Hematopoietic multipotent progenitor cell treated with erythropoietin and hydrocortisone succinate and interleukin-3 and kit ligand, for 4 days (in vitro differentiated cells): ENCODE measurements at regions not wholly inside any gene's neighbourhood (a gene's known extent, or its start where the extent isn't known, plus 50 kb on each side); places are given as distances from the start of the nearest gene placed in this dataset.

ENCODE experiments used
- DNase-seq: peaks from one replicate; pipeline ENCODE4 v3.0.0-alpha.2; 2015

DNA sequence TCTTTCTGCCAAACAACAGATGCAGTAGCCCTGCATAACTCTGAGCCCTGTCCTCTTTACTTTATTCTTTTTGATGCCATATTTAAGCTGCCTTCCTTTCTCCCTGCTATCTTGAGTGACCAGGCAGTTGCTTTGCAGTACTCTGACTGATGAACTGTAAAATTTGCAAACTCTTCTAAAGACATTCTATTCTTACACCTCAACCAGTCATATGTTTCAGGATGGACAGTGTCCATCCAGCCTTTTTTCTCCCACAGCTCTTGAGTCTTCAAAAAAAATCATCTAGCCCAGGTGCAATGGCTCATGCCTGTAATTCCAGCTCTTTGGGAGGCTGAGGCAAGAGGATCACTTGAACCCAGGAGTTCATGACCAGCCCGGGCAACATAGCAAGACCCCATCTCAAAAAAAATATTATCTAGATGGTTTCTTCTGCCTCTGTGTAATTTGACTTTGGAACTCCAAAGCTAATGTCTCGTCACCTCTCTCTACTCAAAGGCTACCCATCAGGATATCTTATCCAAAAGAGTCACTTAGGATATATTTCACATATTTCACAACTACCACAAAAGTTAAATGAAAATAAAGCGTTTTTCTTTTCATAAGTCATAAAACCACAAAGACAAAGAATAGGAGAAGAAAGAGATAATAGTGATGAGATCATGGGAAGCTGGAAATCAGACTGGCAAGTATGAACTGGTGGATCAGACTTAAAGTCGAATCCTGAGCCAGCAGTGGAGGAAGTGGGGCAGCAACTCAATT is 54.6 kb upstream of the IPO9 start:
- DNase-seq, result no peak

DNA sequence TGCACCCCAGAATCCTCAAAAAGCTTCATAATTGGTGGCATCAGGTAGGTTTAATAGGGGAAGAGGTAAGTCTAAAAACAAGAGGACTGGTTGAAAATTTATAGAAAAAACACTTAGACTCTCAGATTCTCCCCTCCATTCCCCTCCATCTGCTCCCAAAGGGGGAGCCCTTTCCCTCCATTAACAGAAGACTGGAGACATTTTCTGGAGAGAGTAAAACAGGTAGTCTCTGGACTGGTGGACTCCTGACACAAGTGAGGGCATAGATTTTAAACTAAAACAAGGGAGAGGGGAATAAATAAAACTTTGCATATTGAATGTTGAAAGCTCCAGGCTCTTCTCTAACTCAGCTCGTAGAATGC is 54.0 kb upstream of the IPO9 start:
- no peak for DNase-seq

DNA sequence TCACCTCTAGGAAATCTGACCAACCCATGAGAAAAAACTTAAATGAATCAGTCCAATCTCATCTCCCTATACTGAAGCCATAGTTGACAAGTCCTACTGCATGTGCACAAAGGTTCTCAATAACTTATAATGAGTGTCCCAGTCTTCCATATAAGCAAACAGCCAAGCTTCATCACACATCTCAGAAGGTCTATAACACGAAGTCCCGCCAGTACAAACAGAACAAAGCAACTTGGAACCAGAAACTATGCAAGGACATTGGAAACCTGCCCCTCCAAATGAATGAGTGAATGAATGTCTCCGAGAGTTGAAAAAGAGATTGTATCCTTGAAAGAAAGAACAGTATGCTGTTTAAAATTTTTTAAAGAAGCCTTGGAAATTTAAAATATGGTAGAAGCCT is 53.6 kb upstream of the IPO9 start:
- DNase-seq, result no peak

DNA sequence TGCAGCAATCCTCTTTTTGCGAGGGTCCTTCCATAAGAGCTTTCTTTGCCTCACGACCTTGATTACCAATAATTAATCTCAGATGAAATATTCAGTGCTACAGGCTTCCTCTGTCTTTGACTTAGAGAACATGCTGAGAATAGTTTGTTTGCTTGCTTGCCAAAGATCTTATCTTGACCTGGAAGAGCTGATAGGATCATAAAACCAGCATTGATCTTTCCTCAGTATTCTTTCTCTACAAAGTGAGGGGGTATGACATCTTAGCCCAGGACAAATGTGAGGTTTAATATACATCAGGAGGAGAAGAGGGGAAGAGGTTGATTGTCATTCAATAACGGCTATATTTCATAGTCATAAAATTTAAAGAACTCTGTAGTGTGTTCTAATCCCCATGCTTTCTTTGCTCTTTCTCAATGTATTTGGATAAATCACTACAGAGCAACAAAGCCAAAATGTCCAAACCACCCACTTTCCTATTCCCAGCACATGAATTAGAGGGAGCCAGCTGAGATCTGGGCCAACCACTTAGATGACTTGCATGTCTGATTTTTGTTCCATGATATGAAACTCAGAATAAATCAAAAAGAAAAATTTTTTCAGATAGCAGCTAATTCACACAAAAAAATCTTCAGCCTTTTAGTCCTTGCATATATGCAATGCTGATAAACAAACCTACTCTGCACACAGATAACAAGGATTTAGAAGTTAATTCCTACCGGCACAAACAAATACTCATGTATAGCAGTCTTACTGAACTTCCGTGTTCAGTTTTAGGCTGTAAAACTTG is 50.5 kb upstream of the IPO9 start:
- no peak for DNase-seq
